Mammary epithelial cell (primary cell): ENCODE measurements at regions not wholly inside any gene's neighbourhood (a gene's known extent, or its start where the extent isn't known, plus 50 kb on each side); places are given as distances from the start of the nearest gene placed in this dataset.

Experiments used
- EZH2 ChIP-seq: IDR thresholded peaks from 2 replicates; pipeline ENCODE4 v1.6.1; 2012; ENCODE audit warnings: low read length, inconsistent platforms, borderline replicate concordance
- TF ChIP-seq, protein P1 (sequence below), 2 donors: IDR thresholded peaks in 1 of 2; conservative IDR thresholded peaks in 1 of 2; 2 replicates each; pipeline ENCODE4 v1.5.1; 2011 to 2012; ENCODE audit warnings: inconsistent platforms in 2 of 2, low read length in 2 of 2, mild to moderate bottlenecking in 2 of 2, control low read depth in 1 of 2, low read depth in 1 of 2; ENCODE audit not compliant: insufficient read depth in 1 of 2; ENCODE audit errors: extremely low read depth in 1 of 2

- TF ChIP-seq, protein P1, sequence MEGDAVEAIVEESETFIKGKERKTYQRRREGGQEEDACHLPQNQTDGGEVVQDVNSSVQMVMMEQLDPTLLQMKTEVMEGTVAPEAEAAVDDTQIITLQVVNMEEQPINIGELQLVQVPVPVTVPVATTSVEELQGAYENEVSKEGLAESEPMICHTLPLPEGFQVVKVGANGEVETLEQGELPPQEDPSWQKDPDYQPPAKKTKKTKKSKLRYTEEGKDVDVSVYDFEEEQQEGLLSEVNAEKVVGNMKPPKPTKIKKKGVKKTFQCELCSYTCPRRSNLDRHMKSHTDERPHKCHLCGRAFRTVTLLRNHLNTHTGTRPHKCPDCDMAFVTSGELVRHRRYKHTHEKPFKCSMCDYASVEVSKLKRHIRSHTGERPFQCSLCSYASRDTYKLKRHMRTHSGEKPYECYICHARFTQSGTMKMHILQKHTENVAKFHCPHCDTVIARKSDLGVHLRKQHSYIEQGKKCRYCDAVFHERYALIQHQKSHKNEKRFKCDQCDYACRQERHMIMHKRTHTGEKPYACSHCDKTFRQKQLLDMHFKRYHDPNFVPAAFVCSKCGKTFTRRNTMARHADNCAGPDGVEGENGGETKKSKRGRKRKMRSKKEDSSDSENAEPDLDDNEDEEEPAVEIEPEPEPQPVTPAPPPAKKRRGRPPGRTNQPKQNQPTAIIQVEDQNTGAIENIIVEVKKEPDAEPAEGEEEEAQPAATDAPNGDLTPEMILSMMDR (conservative IDR thresholded peaks at IDR 0.05 in 1 of 2, IDR thresholded peaks at IDR 0.05 in 1 of 2; ENCODE audit: extremely low read depth in 1 of 2, insufficient read depth in 1 of 2, low read depth in 1 of 2, low read length in 2 of 2) = no peak
- no peak for TF ChIP-seq EZH2
Observed at GRCh38 chr4:10998846-10999245, 314.3 kb upstream of the CLNK start.
